CD4-positive, CD25-positive, alpha-beta regulatory T cell (primary cell): ENCODE measurements at regions not wholly inside any gene's neighbourhood (a gene's known extent, or its start where the extent isn't known, plus 50 kb on each side); places are given as distances from the start of the nearest gene placed in this dataset.

Experiments
- ATAC-seq, 2 donors: fragments of 150-1000 bp; cut with Tn5 transposase; one replicate each; pipeline ENCODE4 v1.10.0; 2021; ENCODE audit warnings: low read depth in 2 of 2, moderate number of reproducible peaks in 2 of 2, moderate library complexity in 1 of 2
- DNase-seq, 3 donors: peaks; one replicate each; pipeline versions ENCODE4 v3.0.0 to v3.0.0-alpha.2; 2012 to 2022; ENCODE audit warnings: mixed read lengths in 1 of 3
- H3K27ac ChIP-seq: one replicate; pipeline ENCODE4 v1.7.0; 2013; ENCODE audit warnings: mild to moderate bottlenecking, low read length; ENCODE audit not compliant: insufficient read depth, poor library complexity, severe bottlenecking
- H3K27me3 ChIP-seq: one replicate; pipeline ENCODE4 v1.7.0; 2013; ENCODE audit warnings: low read length; ENCODE audit not compliant: control insufficient read depth, insufficient read depth
- H3K36me3 ChIP-seq: one replicate; pipeline ENCODE4 v1.7.0; 2013; ENCODE audit warnings: mild to moderate bottlenecking, low read length, moderate library complexity; ENCODE audit not compliant: control insufficient read depth, insufficient read depth
- H3K4me1 ChIP-seq: 2 replicates; pipeline ENCODE4 v1.7.0; 2013; ENCODE audit warnings: mild to moderate bottlenecking, low read length; ENCODE audit not compliant: insufficient read depth, control insufficient read depth, poor library complexity, severe bottlenecking
- H3K4me3 ChIP-seq: one replicate; pipeline ENCODE4 v1.7.0; 2013; ENCODE audit warnings: low read depth, mild to moderate bottlenecking, low read length, moderate library complexity
- H3K9me3 ChIP-seq, 2 experiments: 1 replicate in 1 of 2; 2 replicates in 1 of 2; pipeline ENCODE4 v1.7.0; 2013; ENCODE audit warnings: low read length in 2 of 2, mild to moderate bottlenecking in 1 of 2, moderate library complexity in 1 of 2; ENCODE audit not compliant: control insufficient read depth in 2 of 2
- H3K27ac Mint-ChIP-seq, 3 donors: one replicate each; pipeline ENCODE4 v1.8.0; 2020 to 2022; ENCODE audit warnings: mild to moderate bottlenecking in 3 of 3, mixed read lengths in 3 of 3, moderate library complexity in 2 of 3
- H3K27me3 Mint-ChIP-seq: one replicate; pipeline ENCODE4 v1.8.0; 2022; ENCODE audit warnings: mild to moderate bottlenecking, mixed read lengths
- H3K36me3 Mint-ChIP-seq: one replicate; pipeline ENCODE4 v1.8.0; 2020; ENCODE audit warnings: mixed read lengths
- H3K4me1 Mint-ChIP-seq, 4 donors: one replicate each; pipeline ENCODE4 v1.8.0; 2020 to 2022; ENCODE audit warnings: mixed read lengths in 4 of 4, mild to moderate bottlenecking in 1 of 4
- H3K4me3 Mint-ChIP-seq, 4 donors: one replicate each; pipeline ENCODE4 v1.8.0; 2020 to 2022; ENCODE audit warnings: mild to moderate bottlenecking in 4 of 4, mixed read lengths in 4 of 4, moderate library complexity in 3 of 4
- H3K9me3 Mint-ChIP-seq, 7 donors: one replicate each; pipeline ENCODE4 v1.8.0; 2020 to 2022; ENCODE audit warnings: mixed read lengths in 7 of 7, mild to moderate bottlenecking in 3 of 7, moderate library complexity in 2 of 7

DNA sequence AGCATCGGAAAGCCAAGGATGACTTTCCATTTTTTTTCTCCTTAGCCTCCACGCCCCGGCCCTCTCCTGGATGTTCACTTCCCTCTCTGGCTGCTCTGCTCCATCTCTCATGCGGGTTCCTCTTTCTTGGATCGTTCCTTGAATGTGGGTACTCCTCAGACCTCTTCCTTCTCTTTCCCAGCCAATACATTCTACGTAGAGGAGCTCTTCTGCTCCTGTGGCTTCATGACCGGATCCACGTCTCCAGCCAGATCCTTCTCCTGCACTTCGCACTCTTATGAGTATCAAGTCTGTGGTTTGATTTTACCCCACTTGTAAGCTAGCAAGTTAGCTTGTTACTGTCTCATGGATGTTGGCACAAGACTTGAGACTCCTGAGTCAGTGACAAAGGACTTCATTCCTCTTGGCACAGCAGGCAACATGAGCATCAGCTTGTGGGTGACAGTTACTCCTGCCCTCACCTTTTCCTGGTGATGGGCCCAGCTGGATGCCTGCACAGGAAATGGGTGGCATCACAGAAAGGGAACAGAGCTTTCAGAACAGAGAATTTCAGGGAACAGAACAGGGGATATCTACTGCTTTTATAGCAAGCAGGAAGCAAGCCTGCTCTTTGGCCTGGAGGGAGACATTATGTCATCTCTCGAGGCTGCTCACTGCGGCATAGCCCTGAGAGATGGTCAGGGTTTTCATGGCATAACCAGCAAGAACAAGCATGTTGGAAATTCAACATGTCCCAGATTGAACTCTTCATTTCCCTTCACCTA is 100.1 kb upstream of the KIF26B start:
- H3K27ac Mint-ChIP-seq, result peak overlapping the region in 1 of 3 donors; percentile 24
- no peaks in the 10 kb centered on the region for H3K27me3 Mint-ChIP-seq
- no peak for DNase-seq
- Histone ChIP-seq H3K36me3 (no peaks in the 10 kb centered on the region), H3K4me1 (no peaks in the 10 kb centered on the region), H3K9me3 (no peaks in the 10 kb centered on the region), H3K27ac (no peak overlapping the region), H3K27me3 (peaks cover 4% of the 10 kb centered on the region), H3K4me3 (no peak overlapping the region)
- no peaks in the 10 kb centered on the region for H3K36me3 Mint-ChIP-seq
- peaks cover 6 to 14% (median 9%) of the 10 kb centered on the region in 4 donors for H3K4me1 Mint-ChIP-seq
- no peak for ATAC-seq
- H3K9me3 Mint-ChIP-seq, result no peaks in the 10 kb centered on the region
- H3K4me3 Mint-ChIP-seq, result no peak overlapping the region

DNA sequence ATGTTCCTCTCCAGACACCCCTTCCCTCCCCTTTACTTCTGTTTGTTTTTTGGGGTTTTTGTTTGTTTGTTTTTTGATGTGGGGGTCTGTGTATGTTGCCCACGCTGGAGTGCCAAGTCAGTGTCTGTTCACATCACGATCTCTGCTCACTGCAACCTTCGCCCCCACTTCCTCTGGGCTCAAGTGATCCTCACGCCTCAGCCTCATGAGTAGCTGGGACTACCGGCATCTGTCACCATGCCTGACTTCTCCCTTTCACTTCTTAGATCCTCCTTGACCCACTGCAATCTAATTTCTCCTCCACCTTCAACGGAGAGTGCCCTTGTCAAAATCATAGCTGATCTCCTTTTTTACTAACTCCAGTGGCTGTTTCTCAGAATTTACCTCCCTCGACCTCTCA is 100.7 kb upstream of the KIF26B start:
- Mint-ChIP-seq H3K27ac (peak overlapping the region in 1 of 3 donors; percentile 15), H3K4me3 (no peak overlapping the region), H3K27me3 (no peaks in the 10 kb centered on the region), H3K36me3 (no peaks in the 10 kb centered on the region), H3K9me3 (no peaks in the 10 kb centered on the region), H3K4me1 (peaks cover 6 to 14% (median 9%) of the 10 kb centered on the region in 4 donors)
- H3K9me3 ChIP-seq, result no peaks in the 10 kb centered on the region
- no peaks in the 10 kb centered on the region for H3K36me3 ChIP-seq
- no peak overlapping the region for H3K4me3 ChIP-seq
- no peak for DNase-seq
- H3K4me1 ChIP-seq, result no peaks in the 10 kb centered on the region
- no peak overlapping the region for H3K27ac ChIP-seq
- H3K27me3 ChIP-seq, result peaks cover 4% of the 10 kb centered on the region
- ATAC-seq, result no peak

DNA sequence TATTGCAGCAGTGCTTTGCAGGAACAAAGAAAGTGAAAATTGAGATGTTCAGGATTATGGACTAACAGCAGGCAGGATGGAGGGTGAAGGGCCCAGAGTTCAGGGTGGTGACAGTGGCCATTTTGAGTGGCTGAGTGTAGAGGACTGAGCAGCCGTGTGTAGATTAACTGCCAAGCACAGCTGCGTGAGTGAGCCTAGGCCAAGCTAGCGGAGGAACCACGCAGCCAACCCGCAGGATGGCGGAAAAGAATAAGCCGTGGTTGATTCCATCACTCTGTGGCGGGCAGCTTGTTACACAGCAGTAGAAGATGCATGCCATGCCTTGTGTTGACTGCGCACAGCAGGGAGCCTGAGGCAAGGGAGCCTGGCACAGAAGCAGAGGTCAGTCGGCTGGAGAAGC is 102.5 kb upstream of the KIF26B start:
- Histone ChIP-seq H3K4me3 (no peak overlapping the region), H3K27me3 (peaks cover 4% of the 10 kb centered on the region), H3K36me3 (no peaks in the 10 kb centered on the region), H3K4me1 (no peaks in the 10 kb centered on the region), H3K9me3 (no peaks in the 10 kb centered on the region), H3K27ac (no peak overlapping the region)
- Mint-ChIP-seq H3K36me3 (no peaks in the 10 kb centered on the region), H3K9me3 (no peaks in the 10 kb centered on the region), H3K4me3 (no peak overlapping the region), H3K4me1 (peaks cover 6 to 14% (median 9%) of the 10 kb centered on the region in 4 donors), H3K27ac (no peak overlapping the region), H3K27me3 (no peaks in the 10 kb centered on the region)
- no peak for ATAC-seq
- no peak for DNase-seq

DNA sequence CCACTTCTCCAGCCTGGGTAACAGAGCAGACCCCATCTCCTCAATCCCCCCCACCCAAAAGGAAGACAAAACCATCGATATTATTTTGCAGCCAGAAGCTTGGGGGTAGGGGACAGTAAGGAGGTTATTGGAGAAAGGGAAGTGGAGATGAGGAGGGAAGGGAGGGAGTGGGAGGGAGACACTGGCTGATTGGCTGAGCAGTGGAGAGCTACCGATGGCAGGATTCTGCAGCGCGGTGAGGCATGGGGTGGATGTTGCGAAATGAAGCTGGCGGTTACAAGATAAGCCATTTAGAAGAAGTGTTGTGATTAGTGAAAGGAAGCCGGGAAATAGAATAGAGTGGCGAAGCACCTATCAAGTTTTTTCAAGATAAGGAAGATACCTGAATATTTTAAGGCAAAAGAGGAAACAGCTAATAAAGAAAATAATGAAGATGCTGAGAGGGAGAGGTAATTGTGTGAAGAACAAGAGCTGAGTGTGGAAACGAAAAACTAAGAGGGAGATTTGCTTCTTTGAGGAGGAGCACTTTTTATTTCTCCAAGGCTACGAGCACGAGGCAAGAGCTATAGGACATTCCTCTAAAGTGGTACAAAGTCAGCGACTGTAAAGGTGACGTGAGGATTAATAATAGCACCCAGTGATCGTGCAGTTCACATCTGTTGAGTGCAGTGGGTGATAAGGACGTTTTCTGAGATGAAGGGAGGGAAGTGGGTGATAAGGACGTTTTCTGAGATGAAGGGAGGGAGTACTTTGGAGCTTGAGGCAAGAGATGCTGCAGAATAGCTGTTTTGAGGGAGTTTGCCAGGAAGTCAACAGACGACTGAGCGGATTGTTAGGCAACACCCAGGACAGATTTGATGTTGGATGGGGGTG is 103.2 kb upstream of the KIF26B start:
- Histone ChIP-seq H3K4me3 (no peak overlapping the region), H3K27me3 (peaks cover 4% of the 10 kb centered on the region), H3K4me1 (no peaks in the 10 kb centered on the region), H3K9me3 (no peaks in the 10 kb centered on the region), H3K27ac (no peak overlapping the region), H3K36me3 (no peaks in the 10 kb centered on the region)
- DNase-seq (peak in 1 of 3 donors; percentile 40), ATAC-seq (no peak)
- Mint-ChIP-seq H3K27me3 (no peaks in the 10 kb centered on the region), H3K27ac (no peak overlapping the region), H3K36me3 (no peaks in the 10 kb centered on the region), H3K9me3 (no peaks in the 10 kb centered on the region), H3K4me3 (peak overlapping the region in 1 of 4 donors; percentile 5), H3K4me1 (peaks cover 6 to 14% (median 9%) of the 10 kb centered on the region in 4 donors)

DNA sequence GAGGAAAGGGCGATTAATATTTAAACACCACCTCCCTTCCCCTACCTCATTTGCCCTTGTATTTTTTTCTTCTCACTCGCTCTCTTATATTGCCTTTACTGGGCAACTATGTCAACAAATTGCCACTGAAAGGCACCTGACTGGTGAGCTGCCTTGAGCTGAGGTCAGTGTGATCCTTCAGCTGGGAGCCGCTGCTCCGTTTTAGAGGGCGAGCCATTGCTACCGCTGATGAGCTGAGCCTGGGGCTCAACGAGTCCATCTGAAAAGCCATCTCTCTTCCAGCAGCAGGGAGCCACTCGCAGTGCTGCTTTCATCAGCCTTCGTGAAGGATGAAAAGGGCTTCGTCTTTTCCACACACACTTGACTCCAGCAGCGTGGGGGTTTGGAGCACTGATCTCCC is 108.0 kb upstream of the KIF26B start:
- no peak overlapping the region for H3K27ac ChIP-seq
- H3K4me3 ChIP-seq, result no peak overlapping the region
- ATAC-seq (no peak), DNase-seq (no peak)
- no peaks in the 10 kb centered on the region for H3K36me3 ChIP-seq
- H3K4me1 ChIP-seq, result peaks cover 4% of the 10 kb centered on the region
- no peaks in the 10 kb centered on the region for H3K9me3 ChIP-seq
- Mint-ChIP-seq H3K4me3 (no peak overlapping the region), H3K27me3 (no peaks in the 10 kb centered on the region), H3K4me1 (peaks cover 4 to 12% (median 7%) of the 10 kb centered on the region in 4 donors), H3K36me3 (no peaks in the 10 kb centered on the region), H3K9me3 (no peaks in the 10 kb centered on the region), H3K27ac (no peak overlapping the region)
- H3K27me3 ChIP-seq, result peaks cover 4% of the 10 kb centered on the region

DNA sequence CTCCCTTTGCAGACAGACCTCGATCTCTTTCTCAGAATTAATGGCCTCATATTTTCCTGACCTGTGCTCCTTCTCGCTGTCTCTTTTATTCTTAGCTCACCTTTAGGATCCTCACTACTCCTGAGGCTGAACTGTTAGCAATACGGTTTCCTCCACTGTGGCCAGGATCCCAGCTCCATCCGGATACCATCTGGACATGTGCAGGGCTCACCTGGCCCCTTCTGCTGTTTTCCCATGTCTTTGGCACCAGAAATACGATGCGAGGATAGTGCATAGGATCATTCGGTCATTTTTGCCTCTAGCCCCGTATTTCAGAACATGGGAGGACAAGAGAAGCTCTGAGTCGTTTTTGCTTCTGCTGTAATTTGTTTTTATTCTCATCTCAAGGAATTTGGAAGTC is 108.5 kb upstream of the KIF26B start:
- peaks cover 4% of the 10 kb centered on the region for H3K4me1 ChIP-seq
- Mint-ChIP-seq H3K4me1 (peaks cover 0 to 8% (median 3%) of the 10 kb centered on the region in 4 donors), H3K9me3 (no peaks in the 10 kb centered on the region), H3K36me3 (no peaks in the 10 kb centered on the region), H3K4me3 (no peak overlapping the region), H3K27ac (no peak overlapping the region), H3K27me3 (no peaks in the 10 kb centered on the region)
- H3K4me3 ChIP-seq, result no peak overlapping the region
- DNase-seq (no peak), ATAC-seq (no peak)
- peaks cover 4% of the 10 kb centered on the region for H3K27me3 ChIP-seq
- no peak overlapping the region for H3K27ac ChIP-seq
- no peaks in the 10 kb centered on the region for H3K36me3 ChIP-seq
- no peaks in the 10 kb centered on the region for H3K9me3 ChIP-seq

DNA sequence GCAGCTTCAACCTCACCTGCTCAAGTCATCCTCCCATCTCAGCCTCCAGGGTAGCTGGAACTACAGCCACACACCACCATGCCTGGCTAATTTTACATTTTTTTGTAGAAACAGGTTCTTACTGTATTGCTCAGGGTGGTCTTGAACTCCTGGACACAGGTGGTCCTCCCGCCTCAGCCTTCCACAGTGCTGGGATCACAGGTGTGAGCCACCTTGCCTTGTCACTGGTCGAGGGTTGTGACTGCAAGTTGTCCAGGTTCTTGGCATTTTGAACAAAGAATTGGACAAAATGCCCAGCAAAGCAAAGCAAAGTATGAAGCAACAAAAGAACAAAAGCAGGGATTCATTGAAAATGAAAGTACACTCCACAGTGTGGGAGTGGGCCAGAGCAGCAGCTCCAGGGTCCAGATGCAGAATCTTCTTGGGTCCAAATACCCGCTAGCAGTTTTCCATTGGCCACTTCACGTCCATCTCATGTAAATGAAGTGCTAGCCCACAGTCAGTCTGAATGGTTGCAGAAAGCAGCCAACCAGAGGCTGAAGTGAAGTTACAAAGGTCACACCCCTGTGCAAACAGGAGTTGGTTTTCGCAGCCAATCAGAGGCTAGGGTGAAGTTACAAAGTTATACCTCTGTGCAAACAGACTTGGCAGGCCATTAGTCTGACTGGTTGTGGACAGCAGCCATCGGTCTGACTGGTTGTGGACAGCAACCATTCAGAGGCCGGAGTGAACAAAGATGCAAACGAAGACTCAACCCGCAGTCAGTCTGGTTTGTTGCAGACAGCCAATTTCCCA is 109.5 kb upstream of the KIF26B start:
- Mint-ChIP-seq H3K9me3 (no peaks in the 10 kb centered on the region), H3K27ac (peak overlapping the region in 1 of 3 donors; percentile 56), H3K36me3 (no peaks in the 10 kb centered on the region), H3K4me3 (no peak overlapping the region), H3K27me3 (no peaks in the 10 kb centered on the region), H3K4me1 (peaks cover 0 to 4% (median 1%) of the 10 kb centered on the region in 4 donors)
- ATAC-seq (no peak), DNase-seq (no peak)
- H3K27me3 ChIP-seq, result no peaks in the 10 kb centered on the region
- no peak overlapping the region for H3K4me3 ChIP-seq
- no peaks in the 10 kb centered on the region for H3K36me3 ChIP-seq
- H3K4me1 ChIP-seq, result peaks cover 4% of the 10 kb centered on the region
- H3K9me3 ChIP-seq, result no peaks in the 10 kb centered on the region
- no peak overlapping the region for H3K27ac ChIP-seq
